Left lung (tissue), 4 donors: ENCODE measurements at regions not wholly inside any gene's neighbourhood (a gene's known extent, or its start where the extent isn't known, plus 50 kb on each side); places are given as distances from the start of the nearest gene placed in this dataset.

Experiments used
- ATAC-seq: fragments of 200-7000 bp; cut with Tn5 transposase; one replicate; pipeline ENCODE4 v1.9.1; 2020; ENCODE audit warnings: moderate library complexity
- DNase-seq, 4 donors: peaks; one replicate each; pipeline ENCODE4 v3.0.0-alpha.2; 2013 to 2020
- H3K27ac ChIP-seq, 2 donors: fragments of 200-600 bp; sonication (generic) in 1 of 2; one replicate each; pipeline versions ENCODE4 v1.5.0 to v1.8.0; 2020 to 2021
- H3K27me3 ChIP-seq, 2 donors: fragments of 200-600 bp; sonication (generic) in 1 of 2; one replicate each; pipeline versions ENCODE4 v1.5.0 to v1.8.0; 2020 to 2021
- H3K36me3 ChIP-seq, 2 donors: fragments of 200-600 bp; sonication (generic) in 1 of 2; one replicate each; pipeline versions ENCODE4 v1.5.0 to v1.8.0; 2020 to 2021
- H3K4me1 ChIP-seq, 2 donors: fragments of 200-600 bp; one replicate each; pipeline ENCODE4 v1.8.0; 2021
- H3K4me3 ChIP-seq, 2 donors: fragments of 200-600 bp; sonication (generic) in 1 of 2; one replicate each; pipeline versions ENCODE4 v1.5.0 to v1.8.0; 2020 to 2021; ENCODE audit warnings: mild to moderate bottlenecking in 1 of 2
- H3K9me3 ChIP-seq, 2 donors: fragments of 200-600 bp; sonication (generic) in 1 of 2; one replicate each; pipeline versions ENCODE4 v1.5.0 to v1.8.0; 2020 to 2021
- intact Hi-C, 2 donors: fragments of 100-400 bp; cut with DNase I; formaldehyde crosslinking; loops; one replicate each; pipeline versions ENCODE4 v1.11.2 to v1.14.2; 2022
- TF ChIP-seq, protein P1 (sequence below), 2 donors: fragments of 200-600 bp; sonication (generic) in 1 of 2; IDR thresholded peaks; one replicate each; pipeline versions ENCODE4 v1.5.0 to v1.8.0; 2021; ENCODE audit warnings: antibody characterized with exemption in 2 of 2
- donor health status: DM: no; HTN: yes; CAD: no.
- donor health status: DM: no; HTN: no; CAD: no.

- no peaks in the 10 kb centered on the region for H3K36me3 ChIP-seq
- H3K4me3 ChIP-seq = no peak overlapping the region
- peaks cover 0 to 7% of the 10 kb centered on the region in 2 donors for H3K9me3 ChIP-seq
- peaks cover 7 to 15% of the 10 kb centered on the region in 2 donors for H3K4me1 ChIP-seq
- DNase-seq = no peak
- intact Hi-C loops = no loop called here
- TF ChIP-seq, protein P1, sequence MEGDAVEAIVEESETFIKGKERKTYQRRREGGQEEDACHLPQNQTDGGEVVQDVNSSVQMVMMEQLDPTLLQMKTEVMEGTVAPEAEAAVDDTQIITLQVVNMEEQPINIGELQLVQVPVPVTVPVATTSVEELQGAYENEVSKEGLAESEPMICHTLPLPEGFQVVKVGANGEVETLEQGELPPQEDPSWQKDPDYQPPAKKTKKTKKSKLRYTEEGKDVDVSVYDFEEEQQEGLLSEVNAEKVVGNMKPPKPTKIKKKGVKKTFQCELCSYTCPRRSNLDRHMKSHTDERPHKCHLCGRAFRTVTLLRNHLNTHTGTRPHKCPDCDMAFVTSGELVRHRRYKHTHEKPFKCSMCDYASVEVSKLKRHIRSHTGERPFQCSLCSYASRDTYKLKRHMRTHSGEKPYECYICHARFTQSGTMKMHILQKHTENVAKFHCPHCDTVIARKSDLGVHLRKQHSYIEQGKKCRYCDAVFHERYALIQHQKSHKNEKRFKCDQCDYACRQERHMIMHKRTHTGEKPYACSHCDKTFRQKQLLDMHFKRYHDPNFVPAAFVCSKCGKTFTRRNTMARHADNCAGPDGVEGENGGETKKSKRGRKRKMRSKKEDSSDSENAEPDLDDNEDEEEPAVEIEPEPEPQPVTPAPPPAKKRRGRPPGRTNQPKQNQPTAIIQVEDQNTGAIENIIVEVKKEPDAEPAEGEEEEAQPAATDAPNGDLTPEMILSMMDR (IDR thresholded peaks at IDR 0.05) = no peak
- no peak overlapping the region for H3K27ac ChIP-seq
- no peaks in the 10 kb centered on the region for H3K27me3 ChIP-seq
- peak; percentile 78 for ATAC-seq
Observed at GRCh38 chr11:69352715-69353319, 58.9 kb downstream of the MYEOV start.

DNA sequence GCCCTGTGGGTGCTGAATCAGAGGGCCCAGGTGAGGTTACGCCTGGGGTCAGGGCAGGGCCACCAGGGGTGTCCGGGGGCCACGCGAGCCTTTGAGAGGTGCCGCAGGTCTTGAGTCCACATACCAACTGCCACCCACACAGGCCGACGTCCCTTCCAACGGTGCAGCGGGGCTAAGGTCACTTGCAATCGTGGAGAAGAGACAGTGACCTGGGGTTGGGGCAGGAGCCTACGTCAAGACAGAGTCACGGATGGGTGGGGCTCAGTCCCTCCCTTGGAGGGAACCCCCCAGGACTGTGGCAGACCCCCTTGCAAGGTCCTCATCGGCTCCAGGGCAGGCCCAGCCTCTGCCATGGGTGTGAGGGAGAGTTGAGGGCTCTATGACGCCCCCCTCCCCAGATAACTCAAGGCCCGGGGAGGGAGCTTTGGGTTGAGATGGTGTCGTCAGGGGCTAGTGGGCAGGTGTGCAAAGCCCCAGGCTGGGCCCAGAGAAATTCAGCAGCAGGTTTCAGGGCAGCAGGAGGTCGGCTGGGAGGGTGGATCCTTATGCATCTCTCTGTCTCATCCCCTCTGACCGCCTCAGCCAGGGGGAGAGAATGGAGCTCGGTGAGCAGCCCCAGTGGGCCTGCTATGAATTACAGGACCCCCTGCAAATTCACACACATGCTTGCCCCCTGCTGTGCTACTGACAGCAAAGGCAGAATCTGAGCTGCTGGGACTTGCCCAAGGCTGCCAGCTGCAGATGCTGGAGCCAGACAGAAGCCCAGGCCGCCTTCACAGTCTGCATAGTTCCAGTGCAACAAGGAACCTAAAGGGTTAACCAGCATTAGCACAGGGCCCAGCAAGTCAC, 60.0 kb downstream of the MYEOV start:
- Histone ChIP-seq H3K36me3 (no peaks in the 10 kb centered on the region), H3K4me3 (no peak overlapping the region), H3K4me1 (peaks cover 7 to 15% of the 10 kb centered on the region in 2 donors), H3K27ac (no peak overlapping the region), H3K9me3 (no peaks in the 10 kb centered on the region), H3K27me3 (no peaks in the 10 kb centered on the region)
- no peak for DNase-seq
- TF ChIP-seq, protein P1 (IDR thresholded peaks at IDR 0.05) = no peak
- ATAC-seq = no peak
- intact Hi-C loops = no loop called here

- intact Hi-C loops = no loop called here
- TF ChIP-seq, protein P1 (IDR thresholded peaks at IDR 0.05) = no peak
- Histone ChIP-seq H3K27ac (no peak overlapping the region), H3K4me3 (no peak overlapping the region), H3K9me3 (peaks cover 0 to 1% of the 10 kb centered on the region in 2 donors), H3K36me3 (no peaks in the 10 kb centered on the region), H3K27me3 (no peaks in the 10 kb centered on the region), H3K4me1 (peaks cover 7 to 15% of the 10 kb centered on the region in 2 donors)
- no peak for ATAC-seq
- no peak for DNase-seq
Observed at GRCh38 chr11:69354545-69354897, 60.6 kb downstream of the MYEOV start.

- TF ChIP-seq, protein P1 (IDR thresholded peaks at IDR 0.05) = no peak
- Histone ChIP-seq H3K27me3 (no peaks in the 10 kb centered on the region), H3K4me3 (no peak overlapping the region), H3K4me1 (peaks cover 7 to 15% of the 10 kb centered on the region in 2 donors), H3K9me3 (peaks cover 0 to 5% of the 10 kb centered on the region in 2 donors), H3K27ac (no peak overlapping the region), H3K36me3 (no peaks in the 10 kb centered on the region)
- DNase-seq (peak in 1 of 4 donors; percentile 51), ATAC-seq (no peak)
- intact Hi-C loops = no loop called here
Observed at GRCh38 chr11:69355346-69355940, 61.5 kb downstream of the MYEOV start.
